ENCODE measurements at regions not wholly inside any gene's neighbourhood (a gene's known extent, or its start where the extent isn't known, plus 50 kb on each side); places are given as distances from the start of the nearest gene placed in this dataset.

DNA sequence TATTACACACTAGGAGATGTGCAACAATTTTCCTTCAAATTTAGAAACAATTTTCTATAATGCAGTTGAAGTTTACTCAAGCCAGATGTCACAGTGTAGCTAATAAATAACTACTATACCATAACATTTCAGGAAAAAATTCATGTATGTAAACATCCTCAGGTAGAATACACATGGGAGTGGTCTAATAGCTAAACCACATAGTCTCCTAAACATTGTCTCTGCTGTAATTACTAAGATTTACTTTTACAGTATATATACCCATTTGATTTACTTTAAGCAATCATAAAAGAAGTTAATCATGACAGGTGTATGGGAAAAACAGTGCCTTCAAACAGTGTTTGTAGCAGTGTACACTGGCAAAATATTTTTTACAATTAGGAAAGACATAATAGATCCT lies 110.1 kb upstream of the GRM7 start:
- no peak for TF ChIP-seq GATA3 (IDR thresholded peaks at IDR 0.05; ENCODE audit: low read depth, low read length)
- TF ChIP-seq GATA2 (IDR thresholded peaks at IDR 0.05; ENCODE audit: low read depth, low read length) = no peak

DNA sequence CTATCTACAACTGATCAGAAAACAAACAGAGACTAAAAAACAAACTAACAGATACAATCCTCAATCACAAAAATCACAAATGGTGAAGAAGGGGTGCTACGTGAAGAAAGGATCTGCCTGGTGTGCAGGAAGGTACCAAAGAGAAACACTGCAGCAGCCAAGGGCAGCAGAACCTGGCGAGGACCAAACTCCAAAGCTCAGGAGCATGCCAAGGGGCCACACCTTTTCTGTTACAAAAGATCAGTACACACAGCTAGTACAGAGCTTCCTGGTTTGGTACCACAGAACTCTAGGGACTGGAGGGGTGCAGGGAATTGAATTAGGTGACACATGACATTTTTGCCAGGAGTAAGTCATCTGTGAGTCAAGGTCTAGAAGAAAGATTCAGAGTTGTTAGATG lies 107.4 kb upstream of the GRM7 start:
- TF ChIP-seq GATA2 (IDR thresholded peaks at IDR 0.05; ENCODE audit: low read depth, low read length) (no peak), GATA3 (IDR thresholded peaks at IDR 0.05; ENCODE audit: low read depth, low read length) (no peak)

DNA sequence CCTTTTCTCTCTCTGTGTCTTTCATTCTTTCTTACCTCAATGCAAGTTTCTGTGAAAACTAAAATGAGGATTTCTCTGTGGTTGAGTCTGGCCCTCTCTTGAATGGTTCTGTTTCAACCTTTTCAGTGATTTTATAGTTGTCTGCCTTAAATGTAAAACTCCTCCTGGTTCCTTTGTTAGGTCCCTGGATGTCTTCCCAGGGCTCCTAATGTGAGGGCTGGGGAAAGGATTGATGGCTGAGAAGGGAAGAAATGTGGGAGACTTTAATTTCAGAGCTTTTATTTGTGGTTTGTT lies 90.6 kb upstream of the GRM7 start:
- TF ChIP-seq GATA3 (IDR thresholded peaks at IDR 0.05; ENCODE audit: low read depth, low read length) = no peak
- no peak for TF ChIP-seq GATA2 (IDR thresholded peaks at IDR 0.05; ENCODE audit: low read depth, low read length)

GRCh38 chr3:6771171-6771570 lies 89.7 kb upstream of the GRM7 start:
- TF ChIP-seq GATA3 (IDR thresholded peaks at IDR 0.05; ENCODE audit: low read depth, low read length) (no peak), GATA2 (IDR thresholded peaks at IDR 0.05; ENCODE audit: low read depth, low read length) (no peak)

DNA sequence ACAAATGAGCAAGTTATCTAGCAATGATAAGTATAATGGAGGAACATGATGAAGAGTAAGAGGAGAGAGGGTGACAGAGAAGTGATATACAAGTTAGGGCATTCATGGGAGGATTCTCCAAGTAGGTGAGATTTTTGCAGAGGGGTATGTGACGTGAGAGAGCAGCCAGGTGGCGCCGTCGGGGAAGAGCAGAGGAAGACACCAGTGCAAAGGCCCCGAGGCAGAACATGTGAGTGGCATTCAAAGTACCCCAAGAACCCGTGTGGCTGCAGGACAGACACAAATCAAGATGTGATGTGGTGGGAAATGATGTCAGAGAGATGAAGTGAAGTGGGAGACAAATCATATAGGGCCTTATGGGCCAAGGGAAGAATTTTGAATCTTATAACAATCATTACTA lies 81.8 kb upstream of the GRM7 start:
- no peak for TF ChIP-seq GATA3 (IDR thresholded peaks at IDR 0.05; ENCODE audit: low read depth, low read length)
- TF ChIP-seq GATA2 (IDR thresholded peaks at IDR 0.05; ENCODE audit: low read depth, low read length) = no peak

GRCh38 chr3:6781092-6781491 lies 79.8 kb upstream of the GRM7 start:
- TF ChIP-seq GATA2 (IDR thresholded peaks at IDR 0.05; ENCODE audit: low read depth, low read length) (no peak), GATA3 (IDR thresholded peaks at IDR 0.05; ENCODE audit: low read depth, low read length) (no peak)

DNA sequence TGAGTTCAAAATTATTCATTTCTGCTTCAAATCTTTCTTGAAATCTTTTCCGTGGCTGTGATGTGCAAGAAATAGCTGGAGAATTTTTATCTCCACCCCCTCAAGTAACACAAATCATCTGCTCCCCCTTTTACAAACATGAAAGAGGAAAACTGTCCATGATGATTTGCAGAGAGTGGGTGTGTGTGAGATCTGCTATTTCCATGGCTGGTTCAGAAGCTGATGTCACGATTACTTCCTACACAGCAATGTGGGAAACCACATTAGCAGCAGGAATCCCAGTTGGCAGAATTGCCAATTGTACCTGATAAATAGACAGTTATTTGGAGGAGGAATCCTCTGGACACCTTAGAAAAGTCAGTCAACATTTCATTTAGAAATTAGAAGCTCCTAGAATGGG lies 75.2 kb upstream of the GRM7 start:
- TF ChIP-seq GATA2 (IDR thresholded peaks at IDR 0.05; ENCODE audit: low read depth, low read length) (no peak), GATA3 (IDR thresholded peaks at IDR 0.05; ENCODE audit: low read depth, low read length) (no peak)

- TF ChIP-seq GATA2 (IDR thresholded peaks at IDR 0.05; ENCODE audit: low read depth, low read length) = no peak
- TF ChIP-seq GATA3 (IDR thresholded peaks at IDR 0.05; ENCODE audit: low read depth, low read length) = no peak
Observed at GRCh38 chr3:6791161-6791560, 69.8 kb upstream of the GRM7 start.

DNA sequence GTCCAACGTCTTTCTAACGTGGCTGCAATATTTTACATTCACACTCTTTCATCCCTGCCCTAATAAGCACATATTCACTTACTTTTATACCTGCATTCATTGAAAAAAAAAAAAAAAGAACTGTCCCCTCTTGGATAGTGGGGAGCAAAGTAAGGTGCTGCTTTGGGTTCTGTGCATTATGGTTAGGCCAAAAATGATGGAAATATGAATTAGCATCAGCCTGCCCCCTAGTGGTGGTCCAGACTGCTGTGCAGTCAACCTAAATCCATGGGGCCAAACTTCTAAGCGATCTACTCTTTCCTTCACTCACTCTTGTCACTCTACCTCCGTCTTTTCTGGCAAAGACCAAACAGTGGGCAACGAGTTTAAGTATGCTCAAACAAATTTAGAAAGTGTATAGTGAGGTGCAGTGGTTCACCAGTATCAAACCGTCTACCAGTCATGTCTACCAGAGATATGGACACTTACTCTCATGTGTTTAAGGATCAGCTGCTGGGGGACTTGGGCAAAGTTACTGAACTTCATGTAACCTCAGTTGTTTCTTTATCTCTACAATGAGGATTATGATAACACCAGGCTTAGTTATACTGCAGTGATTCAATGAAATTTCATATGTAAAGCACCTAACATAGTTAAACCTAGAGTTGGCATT lies 61.5 kb upstream of the GRM7 start:
- TF ChIP-seq GATA3 (IDR thresholded peaks at IDR 0.05; ENCODE audit: low read depth, low read length) = no peak
- TF ChIP-seq GATA2 (IDR thresholded peaks at IDR 0.05; ENCODE audit: low read depth, low read length) = no peak

DNA sequence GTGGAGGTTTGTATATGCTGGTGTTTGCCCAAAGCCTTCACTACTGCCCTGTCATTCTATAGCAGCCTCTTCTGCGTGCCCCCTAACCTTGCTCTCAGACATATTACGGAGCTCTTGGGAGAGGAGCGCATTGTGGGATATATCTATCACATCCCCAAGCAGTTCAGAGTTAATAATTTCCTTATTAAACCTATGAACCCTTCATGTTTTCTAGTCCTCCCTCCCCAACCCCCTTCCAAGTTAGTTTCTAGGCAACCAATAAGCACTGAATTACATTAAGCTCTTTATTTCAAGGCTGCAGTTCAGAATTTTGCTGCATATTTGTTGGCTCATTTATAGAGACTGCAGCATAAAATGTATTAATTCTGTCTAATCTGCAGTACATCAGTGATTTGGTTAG lies 57.3 kb upstream of the GRM7 start:
- no peak for TF ChIP-seq GATA3 (IDR thresholded peaks at IDR 0.05; ENCODE audit: low read depth, low read length)
- TF ChIP-seq GATA2 (IDR thresholded peaks at IDR 0.05; ENCODE audit: low read depth, low read length) = no peak

- TF ChIP-seq GATA2 (IDR thresholded peaks at IDR 0.05; ENCODE audit: low read depth, low read length) = no peak
- no peak for TF ChIP-seq GATA3 (IDR thresholded peaks at IDR 0.05; ENCODE audit: low read depth, low read length)
Observed at GRCh38 chr3:6805236-6805635, 55.7 kb upstream of the GRM7 start.

- TF ChIP-seq GATA2 (IDR thresholded peaks at IDR 0.05; ENCODE audit: low read depth, low read length) = no peak
- TF ChIP-seq GATA3 (IDR thresholded peaks at IDR 0.05; ENCODE audit: low read depth, low read length) = no peak
Observed at GRCh38 chr3:6806991-6807390, 53.9 kb upstream of the GRM7 start.

- TF ChIP-seq GATA2 (IDR thresholded peaks at IDR 0.05; ENCODE audit: low read depth, low read length) = no peak
- TF ChIP-seq GATA3 (IDR thresholded peaks at IDR 0.05; ENCODE audit: low read depth, low read length) = no peak
Observed at GRCh38 chr3:6807967-6808588, 52.8 kb upstream of the GRM7 start.

GRCh38 chr3:6809349-6809748 lies 51.6 kb upstream of the GRM7 start:
- TF ChIP-seq GATA2 (IDR thresholded peaks at IDR 0.05; ENCODE audit: low read depth, low read length) = no peak
